Ovary (tissue), 7 donors: ENCODE measurements at regions not wholly inside any gene's neighbourhood (a gene's known extent, or its start where the extent isn't known, plus 50 kb on each side); places are given as distances from the start of the nearest gene placed in this dataset.

Experiments used
- DNase-seq, 5 donors: peaks; one replicate each; pipeline ENCODE4 v3.0.0-alpha.2; 2019 to 2020
- H3K27ac ChIP-seq, 2 donors: fragments of 200-600 bp; one replicate each; pipeline versions ENCODE4 v1.5.1 to v1.8.0; 2019 to 2022
- H3K27me3 ChIP-seq: fragments of 200-600 bp; one replicate; pipeline ENCODE4 v1.8.0; 2022
- H3K36me3 ChIP-seq: fragments of 200-600 bp; sonication (generic); one replicate; pipeline ENCODE4 v1.5.1; 2019
- H3K4me1 ChIP-seq: one replicate; pipeline ENCODE4 v1.8.1; 2013; ENCODE audit warnings: mild to moderate bottlenecking, moderate library complexity; ENCODE audit not compliant: insufficient read depth
- H3K4me3 ChIP-seq: fragments of 200-600 bp; sonication (generic); one replicate; pipeline ENCODE4 v1.5.1; 2017
- H3K9me3 ChIP-seq, 2 donors: fragments of 200-600 bp in 1 of 2; sonication (generic) in 1 of 2; one replicate each; pipeline versions ENCODE4 v1.5.1 to v1.8.1; 2013 to 2019; ENCODE audit warnings: mild to moderate bottlenecking in 1 of 2, moderate library complexity in 1 of 2
- CTCF ChIP-seq, 3 donors: fragments of 450-650 bp in 2 of 3; fragments of 200-600 bp in 1 of 3; IDR thresholded peaks; one replicate each; pipeline versions ENCODE4 v1.5.1 to v1.8.0; 2016 to 2022; ENCODE audit warnings: antibody characterized with exemption in 3 of 3, mild to moderate bottlenecking in 1 of 3
- EP300 ChIP-seq: sonication (generic); formaldehyde crosslinking; IDR thresholded peaks from one replicate; pipeline ENCODE4 v1.6.1; 2017; ENCODE audit warnings: antibody characterized with exemption
- POLR2A ChIP-seq: fragments of 450-650 bp; IDR thresholded peaks from one replicate; pipeline ENCODE4 v1.6.1; 2017; ENCODE audit warnings: antibody characterized with exemption, mild to moderate bottlenecking, moderate library complexity
- WGBS, 3 donors: extraction: QIAGEN DNeasy Blood & Tissue Kit in 1 of 3; methylation state at CpG; one replicate each; pipeline versions ENCODE4 v1.1.5 to v1.1.7; 2013 to 2017; 5-methylcytosine and 5-hydroxymethylcytosine counted together
- intact Hi-C, 4 donors: fragments of 100-400 bp; cut with DNase I; formaldehyde crosslinking; loops; one replicate each; pipeline versions ENCODE4 v1.11.0 to v1.15.1; 2022 to 2023
- donor health status: DM: no; HTN: no; CAD: no; lungs with moderate emphysema.
- donor health status: DM: no; HTN: no; CAD: no.
- donor health status: Bipolar disorder and iron deficiency.
- donor health status: DM: no; HTN: no; CAD: no.
- donor health status: DM: yes; HTN: yes; CAD: no.

- no peak for TF ChIP-seq POLR2A
- no peak for TF ChIP-seq EP300
- TF ChIP-seq CTCF (IDR thresholded peaks at IDR 0.05): no peak
- peaks cover 0 to 3% of the 10 kb centered on the region in 2 donors for H3K9me3 ChIP-seq
- no peak overlapping the region for H3K4me3 ChIP-seq
- H3K4me1 ChIP-seq: no peaks in the 10 kb centered on the region
- intact Hi-C loops: no loop called here
- DNase-seq: no peak
- WGBS, 3 donors: 65 to 75% (median 69%) methylated on average over 1 of the region's 1 CpG
- no peaks in the 10 kb centered on the region for H3K27me3 ChIP-seq
- H3K27ac ChIP-seq: no peak overlapping the region
- no peaks in the 10 kb centered on the region for H3K36me3 ChIP-seq
These were observed 480.9 kb downstream of the MTRR start for GRCh38 chr5:8349855-8350254.

GRCh38 chr5:8350644-8351339 lies 481.8 kb downstream of the MTRR start:
- Histone ChIP-seq H3K4me1 (no peaks in the 10 kb centered on the region), H3K9me3 (peaks cover 0 to 3% of the 10 kb centered on the region in 2 donors), H3K36me3 (no peaks in the 10 kb centered on the region), H3K27ac (no peak overlapping the region), H3K4me3 (no peak overlapping the region), H3K27me3 (no peaks in the 10 kb centered on the region)
- intact Hi-C loops: no loop called here
- no peak for TF ChIP-seq CTCF (IDR thresholded peaks at IDR 0.05)
- no peak for DNase-seq
- 37 to 53% (median 41%) methylated on average over 6 of the region's 6 CpGs for WGBS, 3 donors

- TF ChIP-seq POLR2A (no peak), CTCF (IDR thresholded peaks at IDR 0.05) (no peak), EP300 (no peak)
- H3K4me1 ChIP-seq: no peaks in the 10 kb centered on the region
- intact Hi-C loops: no loop called here
- WGBS, 3 donors: 26 to 47% (median 39%) methylated on average over 1 of the region's 1 CpG
- no peak for DNase-seq
- H3K27me3 ChIP-seq: no peaks in the 10 kb centered on the region
- no peaks in the 10 kb centered on the region for H3K9me3 ChIP-seq
- H3K27ac ChIP-seq: no peak overlapping the region
- H3K36me3 ChIP-seq: no peaks in the 10 kb centered on the region
- no peak overlapping the region for H3K4me3 ChIP-seq
These were observed 487.0 kb downstream of the MTRR start for GRCh38 chr5:8355981-8356380.

GRCh38 chr5:8360012-8360411 lies 491.1 kb downstream of the MTRR start:
- no peak for DNase-seq
- H3K4me1 ChIP-seq: no peaks in the 10 kb centered on the region
- H3K27me3 ChIP-seq: no peaks in the 10 kb centered on the region
- H3K9me3 ChIP-seq: no peaks in the 10 kb centered on the region
- no peak overlapping the region for H3K27ac ChIP-seq
- H3K4me3 ChIP-seq: no peak overlapping the region
- no peaks in the 10 kb centered on the region for H3K36me3 ChIP-seq
- 39 to 41% (median 40%) methylated on average over 2 of the region's 2 CpGs for WGBS, 3 donors
- intact Hi-C loops: no loop called here
- TF ChIP-seq CTCF (IDR thresholded peaks at IDR 0.05) (no peak), POLR2A (no peak), EP300 (no peak)
